Glomerular visceral epithelial cell (primary cell): ENCODE measurements at regions not wholly inside any gene's neighbourhood (a gene's known extent, or its start where the extent isn't known, plus 50 kb on each side); places are given as distances from the start of the nearest gene placed in this dataset.
"Not testable (repeated sequence)": the region's sequence is repeated elsewhere in the genome, so short reads cannot be mapped to it uniquely, and the experiment has no call there.

ENCODE experiments used
- DNase-seq: peaks from one replicate; pipeline ENCODE4 v3.0.0-alpha.2; 2016; ENCODE audit errors: extremely low spot score

DNA sequence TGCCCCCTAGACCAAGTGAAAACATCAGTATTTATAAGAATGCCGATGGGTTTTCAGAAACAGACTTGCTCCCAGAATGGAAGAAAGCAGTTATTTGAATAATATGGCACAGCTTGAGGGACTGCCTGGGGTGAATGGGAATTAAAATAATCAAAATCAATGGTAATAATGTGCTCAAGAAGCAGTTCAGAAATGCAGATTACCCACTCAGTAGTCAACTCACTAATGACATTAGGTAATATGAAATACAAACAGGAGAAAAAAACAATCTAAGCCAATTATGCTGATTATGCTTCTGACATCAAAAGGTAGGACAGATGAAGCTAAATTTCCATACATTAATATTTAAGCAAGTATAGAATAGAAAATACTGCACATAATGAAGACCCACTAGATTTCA lies 179.3 kb downstream of the ENC1 start:
- DNase-seq, result no peak

GRCh38 chr5:74460694-74461093 lies 179.8 kb downstream of the ENC1 start:
- DNase-seq, result no peak

GRCh38 chr5:74459984-74460383 lies 180.5 kb downstream of the ENC1 start:
- DNase-seq, result no peak

DNA sequence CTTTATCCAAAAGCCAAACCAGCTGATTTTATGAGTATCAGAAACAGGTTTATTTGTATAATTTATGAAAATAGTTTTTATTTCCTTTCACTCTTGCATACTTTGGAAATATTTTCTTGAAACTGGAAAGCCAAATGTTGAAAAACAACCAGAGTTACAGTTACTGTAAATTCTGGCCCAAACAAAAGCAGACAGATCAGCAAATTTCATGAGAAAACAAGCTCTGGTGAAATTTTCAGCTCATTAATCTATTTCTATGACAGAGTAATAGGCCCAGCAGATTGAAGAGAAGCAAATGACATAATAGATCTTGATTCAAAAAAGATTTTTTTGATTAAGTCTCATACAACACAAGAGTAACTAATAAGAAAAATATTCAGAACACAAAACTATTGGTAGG lies 182.7 kb downstream of the ENC1 start:
- DNase-seq, result no peak

DNA sequence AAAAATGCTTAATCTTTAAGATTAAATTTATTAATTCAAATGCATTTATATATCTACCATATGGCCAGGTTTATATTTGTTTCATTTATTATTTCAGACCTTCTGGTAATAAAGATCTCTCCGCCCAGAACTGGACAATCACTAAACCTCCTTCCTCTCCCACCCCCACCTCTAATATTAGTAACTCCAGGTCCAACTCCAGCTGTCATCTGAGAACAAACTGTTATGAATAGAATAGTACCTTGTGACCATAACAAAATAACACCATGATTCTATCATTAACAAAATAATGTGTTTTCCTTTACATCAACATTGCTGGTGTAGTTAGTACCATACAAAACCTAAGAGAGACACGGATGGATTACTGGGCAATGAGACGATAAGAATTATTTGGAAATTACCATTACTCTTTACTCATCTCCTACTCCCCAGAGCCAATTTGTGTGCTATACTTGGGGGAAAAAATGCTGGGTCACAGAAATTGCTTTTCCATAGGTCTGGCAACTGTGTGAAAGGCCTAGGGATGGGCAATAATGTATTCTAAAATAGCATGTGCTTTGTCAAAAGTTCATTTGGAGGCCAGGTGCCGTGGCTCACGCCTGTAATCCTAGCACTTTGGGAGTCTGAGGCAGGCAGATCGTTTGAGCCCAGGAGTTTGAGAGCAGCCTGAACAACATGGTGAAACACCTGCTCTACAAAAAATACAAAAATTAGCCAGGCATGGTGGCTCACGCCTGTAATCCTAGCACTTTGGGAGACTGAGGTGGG lies 186.1 kb downstream of the ENC1 start:
- no peak for DNase-seq

- DNase-seq, result no peak
Observed at GRCh38 chr5:74452856-74453255, 187.7 kb downstream of the ENC1 start.

DNA sequence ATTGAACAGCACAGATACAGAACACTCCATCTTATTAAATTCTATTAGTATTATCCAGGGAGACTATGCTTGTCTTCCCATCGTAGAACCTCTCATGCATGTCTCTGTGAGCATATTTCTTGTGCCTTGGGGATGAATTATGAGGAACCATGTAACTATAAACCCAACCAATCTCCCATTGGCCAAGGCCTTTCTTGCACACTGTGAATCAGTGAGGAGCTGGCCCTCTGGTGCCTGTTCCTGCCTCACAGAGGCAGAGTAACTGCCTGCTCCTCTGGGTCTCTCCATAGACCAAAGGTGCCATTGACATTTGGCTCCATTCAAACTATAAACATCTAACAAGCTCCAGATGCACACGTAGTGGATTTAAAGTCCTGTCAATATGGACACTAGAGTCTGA lies 190.4 kb downstream of the ENC1 start:
- DNase-seq, result no peak

- no peak for DNase-seq
Observed at GRCh38 chr5:74446725-74447241, 193.7 kb downstream of the ENC1 start.

DNA sequence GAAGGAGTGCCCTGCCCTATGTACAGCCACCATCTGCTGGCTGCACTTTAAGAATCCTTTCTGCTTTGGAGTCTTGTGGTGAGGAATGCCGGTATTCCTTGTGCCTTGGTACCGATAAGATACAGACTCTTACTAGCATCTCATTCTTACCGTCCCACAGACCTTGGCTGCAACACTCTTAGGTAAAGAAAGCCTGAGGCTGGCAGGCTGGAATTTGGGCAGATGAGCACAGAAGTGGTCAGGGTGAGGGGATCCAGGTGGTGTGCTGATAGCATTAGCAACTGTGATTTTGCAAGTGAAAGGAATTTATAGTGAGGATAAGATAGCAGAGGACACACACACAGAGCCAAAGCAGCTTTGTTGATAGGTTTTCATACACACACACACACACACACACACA lies 198.1 kb downstream of the ENC1 start:
- DNase-seq, result no peak

DNA sequence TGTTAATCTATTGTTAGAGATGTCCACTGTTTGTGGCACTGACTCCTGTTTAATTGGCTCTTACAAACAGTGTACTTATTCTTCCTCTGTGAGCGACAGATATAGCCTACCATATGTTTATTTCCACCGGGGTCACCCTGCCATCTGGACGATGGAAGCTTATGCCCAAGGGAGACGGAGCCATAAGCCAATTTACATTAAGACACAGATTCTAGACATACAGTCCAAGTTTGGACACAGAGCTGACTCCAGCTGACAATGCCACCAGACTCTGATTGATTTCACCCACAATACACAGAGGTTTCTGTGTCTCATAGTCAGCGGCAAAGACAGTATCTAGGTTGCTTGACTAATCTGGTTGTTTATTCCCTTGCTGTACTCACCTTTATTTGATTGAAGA lies 198.9 kb downstream of the ENC1 start:
- no peak for DNase-seq

- no peak for DNase-seq
Observed at GRCh38 chr5:74440341-74440740, 200.2 kb downstream of the ENC1 start.

GRCh38 chr5:74437870-74438269 lies 202.7 kb downstream of the ENC1 start:
- not testable (repeated sequence) for DNase-seq

DNA sequence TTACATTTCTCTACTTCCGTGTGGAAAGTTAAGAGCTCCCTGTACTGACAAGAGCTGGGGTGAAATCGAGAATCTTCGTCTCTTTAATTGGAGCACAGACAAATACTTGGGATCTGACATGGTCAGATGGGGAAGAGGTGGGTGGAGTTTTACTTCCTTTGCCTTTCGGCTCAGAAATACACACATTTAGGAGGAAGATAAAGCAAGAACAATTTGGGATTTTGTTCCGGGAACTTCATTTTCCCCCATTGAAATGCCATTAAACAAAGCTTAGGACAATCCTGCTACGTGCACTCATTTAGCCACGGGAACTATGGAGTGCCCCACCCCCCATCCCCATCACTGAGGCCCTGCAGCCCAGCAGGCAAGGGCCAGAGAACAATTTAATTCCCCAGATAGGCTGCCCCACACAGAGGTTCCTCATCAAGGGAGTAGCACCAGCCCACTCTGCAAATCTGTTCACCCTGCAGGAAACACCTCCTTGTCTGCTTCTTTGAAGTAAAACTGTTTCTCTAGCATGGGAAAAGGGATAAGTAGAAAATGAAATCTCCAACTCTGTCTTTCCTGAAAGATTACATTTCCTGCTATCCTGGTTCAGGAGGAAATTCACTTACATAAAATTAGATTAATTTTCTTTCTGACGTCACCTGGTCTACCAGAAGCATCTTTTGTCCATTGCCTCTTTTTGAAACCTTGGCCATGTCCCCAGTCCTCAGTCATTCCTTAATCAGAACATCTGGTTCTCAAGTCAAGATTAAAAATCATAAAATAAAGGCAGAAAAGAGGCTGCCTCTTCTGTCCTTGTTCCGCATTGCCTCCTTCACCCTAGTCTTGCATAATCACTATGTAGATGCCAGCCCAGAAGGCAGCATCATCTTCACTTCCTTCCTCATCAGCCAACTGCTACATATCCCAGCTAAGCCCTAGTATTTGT lies 206.4 kb downstream of the ENC1 start:
- DNase-seq, result no peak

DNA sequence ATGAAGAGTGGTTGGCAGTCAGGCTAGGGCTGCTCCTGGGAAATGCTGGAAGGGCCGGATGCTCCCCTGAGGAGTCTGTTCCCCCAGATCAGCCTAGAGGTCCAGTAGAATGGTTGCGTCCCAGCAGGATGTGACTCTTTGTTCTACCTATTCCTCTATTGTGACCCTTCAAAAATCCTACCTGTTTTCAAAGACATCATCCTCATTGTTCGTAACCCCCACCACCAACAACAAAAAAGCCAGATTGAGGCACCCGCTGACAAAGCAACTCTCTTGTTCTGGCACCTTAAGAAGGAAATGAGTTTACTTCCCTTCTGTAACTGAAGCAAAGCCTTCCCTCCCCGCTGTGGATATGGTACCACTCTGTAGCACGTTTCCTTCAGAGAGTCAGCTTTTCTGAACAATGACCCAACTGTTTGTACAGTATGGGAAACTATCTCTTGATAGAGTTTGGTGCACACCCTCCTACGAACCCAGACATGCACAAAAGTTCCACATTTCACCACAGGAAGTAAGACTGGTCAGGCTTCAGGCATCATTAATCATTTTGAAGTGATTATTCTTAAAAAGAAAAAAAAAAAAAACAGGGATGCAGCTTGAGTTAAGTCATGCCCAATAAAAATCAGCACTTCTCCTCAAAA lies 207.2 kb downstream of the ENC1 start:
- peak; percentile 44 for DNase-seq

- no peak for DNase-seq
Observed at GRCh38 chr5:74432721-74433120, 207.8 kb downstream of the ENC1 start.

DNA sequence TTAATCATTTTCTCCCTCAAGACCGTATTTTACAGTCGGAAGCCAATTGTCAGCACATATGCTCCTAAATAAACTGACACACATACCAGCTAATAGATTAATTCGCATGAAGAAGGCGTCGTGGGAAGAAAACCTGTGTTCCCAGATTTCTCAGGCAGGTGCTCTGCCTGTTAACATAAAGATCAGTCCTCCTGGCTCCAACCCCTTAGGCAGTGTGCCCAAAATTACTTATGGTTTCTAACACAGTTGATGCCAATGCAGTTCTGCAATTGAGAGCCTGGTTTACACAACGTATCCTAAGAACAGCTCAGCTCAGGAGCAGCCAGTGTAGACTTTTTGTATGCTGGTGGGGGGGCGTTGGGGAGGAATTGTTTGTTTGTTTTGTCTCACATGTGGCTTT lies 208.3 kb downstream of the ENC1 start:
- DNase-seq, result no peak

- no peak for DNase-seq
Observed at GRCh38 chr5:74431290-74431669, 209.2 kb downstream of the ENC1 start.

GRCh38 chr5:74430631-74431289 lies 209.8 kb downstream of the ENC1 start:
- DNase-seq, result no peak

DNA sequence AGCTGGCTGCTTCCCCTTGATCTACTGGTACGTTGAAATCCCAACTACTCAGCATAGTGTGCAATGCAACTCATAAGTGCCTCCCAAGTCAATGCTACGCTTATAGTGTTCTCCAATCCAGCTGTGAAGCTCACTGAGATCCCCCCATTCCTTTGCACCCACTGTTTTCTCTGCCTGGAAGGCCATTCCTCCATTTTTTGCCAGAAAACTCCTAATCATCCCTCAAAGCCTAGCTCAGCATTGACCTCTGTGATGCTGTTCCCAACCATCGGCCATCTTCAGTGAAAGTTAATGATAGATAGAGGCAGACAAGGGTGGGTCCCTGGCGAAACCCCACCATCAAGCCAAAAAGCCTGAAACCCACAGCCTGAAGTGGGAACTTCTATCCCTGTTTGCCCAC lies 211.0 kb downstream of the ENC1 start:
- DNase-seq, result no peak

- no peak for DNase-seq
Observed at GRCh38 chr5:74428876-74429275, 211.7 kb downstream of the ENC1 start.

DNA sequence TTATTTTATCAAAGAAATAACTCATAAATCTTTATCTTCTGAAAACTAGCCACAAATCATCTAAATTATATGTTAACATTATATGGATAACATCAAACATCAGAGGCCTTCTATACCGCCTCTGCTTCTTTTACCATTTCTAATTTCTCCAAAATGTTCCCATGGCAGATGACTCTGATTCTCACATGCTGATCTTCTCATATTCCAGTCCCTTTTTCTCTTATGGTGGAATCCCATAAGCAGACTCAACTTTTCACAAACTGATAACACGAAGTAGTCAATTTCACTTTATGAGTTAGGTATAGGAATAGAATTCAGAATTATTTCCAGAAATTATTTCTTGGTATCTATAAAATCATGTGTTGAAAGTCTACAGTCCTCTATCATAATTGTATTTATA lies 212.3 kb downstream of the ENC1 start:
- DNase-seq, result no peak

DNA sequence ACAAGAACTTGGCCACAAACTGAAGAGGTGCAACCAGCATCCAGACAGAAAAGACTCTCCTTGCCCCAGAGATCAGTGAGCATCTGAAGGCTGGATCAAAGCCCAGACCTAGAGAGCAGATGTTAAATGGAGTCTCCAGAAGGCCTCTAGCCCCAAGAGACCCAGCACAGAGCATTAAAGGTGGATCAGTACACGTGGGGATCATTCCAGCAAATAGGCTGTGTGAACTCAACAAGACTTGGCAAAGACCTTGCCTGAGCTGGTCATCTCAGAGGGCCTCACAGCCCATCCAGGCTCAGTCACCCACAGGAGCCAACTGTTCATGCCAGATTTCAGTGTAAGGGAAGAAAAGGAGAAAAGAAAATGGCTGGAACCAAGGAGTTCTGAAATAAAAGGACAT lies 214.0 kb downstream of the ENC1 start:
- no peak for DNase-seq
